Thoracic aorta (tissue), 2 donors: ENCODE measurements at regions not wholly inside any gene's neighbourhood (a gene's known extent, or its start where the extent isn't known, plus 50 kb on each side); places are given as distances from the start of the nearest gene placed in this dataset.

Experiments used
- ATAC-seq: fragments of 150-250 bp; one replicate; pipeline ENCODE4 v1.8.0; 2017; ENCODE audit warnings: low read depth; ENCODE audit not compliant: insufficient number of reproducible peaks, low FRiP score
- DNase-seq: peaks from one replicate; pipeline ENCODE4 v3.0.0-alpha.2; 2020; ENCODE audit warnings: low spot score
- H3K27ac ChIP-seq, 2 donors: fragments of 200-600 bp; sonication (generic); 1 replicate in 1 of 2; 2 replicates in 1 of 2; pipeline ENCODE4 v1.5.1; 2016; ENCODE audit warnings: mild to moderate bottlenecking in 2 of 2, moderate library complexity in 2 of 2
- H3K27me3 ChIP-seq: fragments of 200-600 bp; sonication (generic); replicated peaks from 2 replicates; pipeline ENCODE4 v1.6.0; 2016; ENCODE audit warnings: mild to moderate bottlenecking; ENCODE audit not compliant: insufficient read depth
- H3K36me3 ChIP-seq: fragments of 200-600 bp; sonication (generic); one replicate; pipeline ENCODE4 v1.5.1; 2016
- H3K4me1 ChIP-seq, 2 donors: fragments of 200-600 bp; sonication (generic); 1 replicate in 1 of 2; 2 replicates in 1 of 2; pipeline versions ENCODE4 v1.5.1 to v1.6.0; 2016; ENCODE audit warnings: low read depth in 2 of 2, mild to moderate bottlenecking in 1 of 2; ENCODE audit not compliant: control insufficient read depth in 1 of 2
- H3K4me3 ChIP-seq: fragments of 200-600 bp; sonication (generic); 2 replicates; pipeline ENCODE4 v1.5.1; 2016; ENCODE audit warnings: mild to moderate bottlenecking
- H3K9me3 ChIP-seq: fragments of 200-600 bp; sonication (generic); 2 replicates; pipeline ENCODE4 v1.5.1; 2016
- TF ChIP-seq, protein P1 (sequence below): fragments of 200-600 bp; sonication (generic); IDR thresholded peaks from one replicate; pipeline ENCODE4 v1.5.1; 2019; ENCODE audit warnings: antibody characterized with exemption

DNA sequence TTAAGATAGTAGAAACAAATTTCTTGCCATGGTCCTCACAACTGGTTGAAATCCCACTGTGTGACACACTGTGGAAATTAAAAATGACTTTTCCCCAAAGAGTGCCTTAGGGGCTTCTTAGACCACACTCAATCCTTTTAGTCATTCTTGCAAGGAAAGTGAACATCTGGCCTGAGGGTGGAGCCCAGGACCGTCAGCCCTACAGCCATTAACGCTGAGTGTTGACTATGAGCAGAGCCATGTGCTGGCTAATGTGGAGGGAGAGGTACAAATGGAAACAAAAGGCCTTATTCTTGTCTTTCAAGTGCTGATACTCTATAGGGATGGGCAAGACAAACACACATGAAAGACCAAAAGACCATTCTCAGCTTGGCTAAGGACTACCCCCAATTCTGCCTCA, 456.5 kb downstream of the ZSWIM6 start:
- Histone ChIP-seq H3K27ac (no peak overlapping the region), H3K4me3 (no peak overlapping the region), H3K4me1 (no peaks in the 10 kb centered on the region), H3K36me3 (no peaks in the 10 kb centered on the region), H3K27me3 (no peaks in the 10 kb centered on the region), H3K9me3 (no peaks in the 10 kb centered on the region)
- TF ChIP-seq, protein P1, sequence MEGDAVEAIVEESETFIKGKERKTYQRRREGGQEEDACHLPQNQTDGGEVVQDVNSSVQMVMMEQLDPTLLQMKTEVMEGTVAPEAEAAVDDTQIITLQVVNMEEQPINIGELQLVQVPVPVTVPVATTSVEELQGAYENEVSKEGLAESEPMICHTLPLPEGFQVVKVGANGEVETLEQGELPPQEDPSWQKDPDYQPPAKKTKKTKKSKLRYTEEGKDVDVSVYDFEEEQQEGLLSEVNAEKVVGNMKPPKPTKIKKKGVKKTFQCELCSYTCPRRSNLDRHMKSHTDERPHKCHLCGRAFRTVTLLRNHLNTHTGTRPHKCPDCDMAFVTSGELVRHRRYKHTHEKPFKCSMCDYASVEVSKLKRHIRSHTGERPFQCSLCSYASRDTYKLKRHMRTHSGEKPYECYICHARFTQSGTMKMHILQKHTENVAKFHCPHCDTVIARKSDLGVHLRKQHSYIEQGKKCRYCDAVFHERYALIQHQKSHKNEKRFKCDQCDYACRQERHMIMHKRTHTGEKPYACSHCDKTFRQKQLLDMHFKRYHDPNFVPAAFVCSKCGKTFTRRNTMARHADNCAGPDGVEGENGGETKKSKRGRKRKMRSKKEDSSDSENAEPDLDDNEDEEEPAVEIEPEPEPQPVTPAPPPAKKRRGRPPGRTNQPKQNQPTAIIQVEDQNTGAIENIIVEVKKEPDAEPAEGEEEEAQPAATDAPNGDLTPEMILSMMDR: no peak
- no peak for DNase-seq
- no peak for ATAC-seq

DNA sequence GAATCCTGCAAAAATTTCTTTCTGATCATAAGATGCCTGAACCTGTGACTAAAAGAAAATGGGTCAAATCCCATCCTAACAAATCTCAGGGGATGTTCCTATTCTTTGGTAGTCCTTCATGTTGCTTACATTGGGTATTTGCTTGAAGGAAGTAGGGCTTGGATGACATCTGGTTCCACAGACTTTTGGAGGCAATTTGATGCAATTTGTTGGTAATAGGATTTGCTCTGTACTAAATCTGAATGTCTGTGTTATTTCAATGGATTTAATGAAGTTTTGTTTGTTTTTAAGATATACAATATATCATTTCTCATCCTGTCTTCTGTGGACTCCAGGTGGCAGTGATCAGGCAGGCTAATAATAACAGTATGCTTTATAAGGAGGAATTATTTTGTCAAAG, 457.9 kb downstream of the ZSWIM6 start:
- no peak for ATAC-seq
- TF ChIP-seq, protein P1: no peak
- Histone ChIP-seq H3K27me3 (no peaks in the 10 kb centered on the region), H3K36me3 (no peaks in the 10 kb centered on the region), H3K4me3 (no peak overlapping the region), H3K27ac (no peak overlapping the region), H3K9me3 (no peaks in the 10 kb centered on the region), H3K4me1 (no peaks in the 10 kb centered on the region)
- DNase-seq: no peak

DNA sequence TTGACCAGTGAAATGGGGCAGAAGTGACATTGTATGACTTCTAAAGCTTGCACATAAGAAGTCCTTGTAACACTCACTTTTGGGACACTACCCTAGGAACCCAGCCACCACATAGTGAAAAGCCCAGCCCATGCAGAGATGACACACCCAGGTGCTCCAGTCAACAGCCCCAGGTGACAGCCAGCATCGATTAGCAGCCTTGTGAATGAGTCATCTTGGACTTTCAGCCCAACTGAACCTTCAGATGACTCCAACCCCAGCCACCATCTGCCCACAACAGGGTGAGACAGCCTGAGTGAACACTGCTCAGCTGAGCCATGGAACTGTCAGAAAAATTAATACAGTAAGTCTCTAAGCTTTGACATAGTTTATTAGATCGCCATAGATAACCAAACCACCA, 458.6 kb downstream of the ZSWIM6 start:
- ATAC-seq: no peak
- Histone ChIP-seq H3K4me3 (no peak overlapping the region), H3K4me1 (no peaks in the 10 kb centered on the region), H3K27me3 (no peaks in the 10 kb centered on the region), H3K27ac (no peak overlapping the region), H3K9me3 (no peaks in the 10 kb centered on the region), H3K36me3 (no peaks in the 10 kb centered on the region)
- no peak for DNase-seq
- TF ChIP-seq, protein P1: no peak

DNA sequence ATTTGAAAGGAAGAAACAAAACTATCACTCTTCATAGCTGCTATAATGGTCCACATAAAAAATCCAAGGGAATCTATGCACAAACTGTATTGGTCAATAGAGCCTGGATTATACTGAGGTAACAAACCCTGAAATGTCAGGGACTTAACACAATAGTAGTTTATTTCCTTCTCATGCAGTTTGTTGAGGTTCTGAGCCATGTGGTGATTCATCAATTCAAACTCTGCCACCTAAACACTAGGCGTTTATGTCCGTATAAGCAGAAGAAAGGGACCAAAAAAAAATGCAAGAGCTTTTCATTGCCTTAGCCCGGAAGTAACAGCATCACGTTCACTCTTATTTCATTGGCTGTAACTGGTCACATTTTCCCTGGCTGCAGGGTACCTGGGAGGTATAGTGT, 464.7 kb downstream of the ZSWIM6 start:
- TF ChIP-seq, protein P1: no peak
- no peaks in the 10 kb centered on the region for H3K9me3 ChIP-seq
- DNase-seq (no peak), ATAC-seq (no peak)
- no peaks in the 10 kb centered on the region for H3K36me3 ChIP-seq
- no peaks in the 10 kb centered on the region for H3K4me1 ChIP-seq
- no peak overlapping the region for H3K4me3 ChIP-seq
- no peak overlapping the region for H3K27ac ChIP-seq
- no peaks in the 10 kb centered on the region for H3K27me3 ChIP-seq

DNA sequence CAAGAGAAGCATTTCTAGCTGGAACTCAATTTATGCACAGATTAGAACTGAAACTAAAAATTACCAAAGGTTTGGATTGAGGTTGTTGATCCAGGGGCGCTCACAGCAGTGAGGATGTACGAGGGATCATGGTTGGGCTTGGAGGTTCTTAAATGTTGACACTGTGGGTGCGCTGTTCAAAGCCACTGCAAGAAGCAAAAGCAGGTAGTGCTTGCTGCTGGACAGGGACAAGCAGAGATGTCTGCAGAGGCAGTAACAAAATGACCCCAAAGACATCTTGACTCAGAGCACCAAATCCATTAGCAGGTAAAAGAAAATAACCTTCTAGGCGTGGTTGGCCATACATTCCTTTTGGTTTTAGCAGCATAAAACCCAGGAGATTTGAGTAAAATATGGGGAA, 468.4 kb downstream of the ZSWIM6 start:
- no peaks in the 10 kb centered on the region for H3K27me3 ChIP-seq
- no peaks in the 10 kb centered on the region for H3K4me1 ChIP-seq
- H3K9me3 ChIP-seq: no peaks in the 10 kb centered on the region
- no peaks in the 10 kb centered on the region for H3K36me3 ChIP-seq
- DNase-seq (no peak), ATAC-seq (no peak)
- TF ChIP-seq, protein P1: no peak
- no peak overlapping the region for H3K4me3 ChIP-seq
- no peak overlapping the region for H3K27ac ChIP-seq
